Hepatic stellate cell (primary cell): ENCODE measurements at regions not wholly inside any gene's neighbourhood (a gene's known extent, or its start where the extent isn't known, plus 50 kb on each side); places are given as distances from the start of the nearest gene placed in this dataset.

Experiments
- DNase-seq: peaks from one replicate; pipeline ENCODE4 v3.0.0; 2011; ENCODE audit warnings: low spot score

DNA sequence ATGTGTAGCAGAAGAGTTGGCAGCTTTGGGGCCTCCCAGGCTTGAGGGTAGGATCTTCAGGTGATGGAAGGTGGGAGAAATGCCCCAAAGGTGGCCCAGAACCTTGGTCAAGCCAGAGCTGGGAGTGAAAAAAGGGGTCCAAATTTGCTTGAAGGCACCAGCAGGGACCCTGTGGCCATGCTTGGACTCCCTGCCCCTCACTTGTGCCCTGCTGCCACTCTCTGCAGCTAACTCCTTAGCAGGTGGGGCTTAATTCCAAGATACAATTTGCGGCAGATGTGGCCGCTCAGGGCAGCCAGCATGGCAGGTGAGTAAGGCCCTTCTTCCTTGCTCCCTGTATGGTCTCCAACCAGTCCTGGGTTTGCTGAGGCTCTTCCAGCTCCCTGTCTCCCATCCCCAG, 51.3 kb upstream of the ADRA1D start:
- DNase-seq, result no peak

DNA sequence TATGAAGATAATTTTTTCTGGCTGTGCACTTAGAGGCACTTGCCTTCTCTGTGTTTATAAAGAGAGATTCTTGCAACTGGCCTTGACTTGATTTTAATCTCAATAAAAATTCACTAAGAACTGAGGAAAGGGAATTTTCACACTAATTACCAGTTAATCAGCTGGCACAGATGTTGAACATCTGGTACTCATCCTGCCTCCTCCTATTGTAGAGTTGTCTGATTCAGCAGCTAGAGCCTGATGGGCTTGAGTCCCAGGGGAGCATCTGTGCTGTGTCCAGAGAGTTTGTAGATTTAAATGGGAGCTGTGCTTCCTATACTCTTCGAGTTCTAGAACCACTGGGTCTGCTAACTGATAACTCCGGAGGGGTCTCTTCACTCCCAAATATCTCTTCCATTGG, 50.7 kb upstream of the ADRA1D start:
- no peak for DNase-seq

- no peak for DNase-seq
Measured at GRCh38 chr20:4299216-4299615, 50.1 kb upstream of the ADRA1D start.
